SK-N-SH (cell line): ENCODE measurements at regions not wholly inside any gene's neighbourhood (a gene's known extent, or its start where the extent isn't known, plus 50 kb on each side); places are given as distances from the start of the nearest gene placed in this dataset.

Experiments
- CTCF ChIA-PET: fragments of 300-600, 350-600 bp; formaldehyde crosslinking; extraction: SDS; loops from one replicate; lab custom pipeline; 2021; lab: Yijun Ruan, JAX
- POLR2A ChIA-PET: fragments of 350-600 bp; sonication (Branson Sonifier 250); formaldehyde crosslinking; extraction: SDS; loops from one replicate; lab custom pipeline; 2020; ENCODE audit warnings: antibody characterized with exemption, inconsistent platforms; lab: Yijun Ruan, JAX
- DNase-seq: peaks from one replicate; pipeline ENCODE4 v3.0.0; 2012
- H2AFZ ChIP-seq: fragments of 200-600 bp; sonication (generic); 2 replicates; pipeline ENCODE4 v1.8.1; 2016; ENCODE audit warnings: antibody characterized with exemption, mild to moderate bottlenecking, low read depth
- H3F3A ChIP-seq: fragments of 200-600 bp; sonication (generic); replicated peaks from 2 replicates; pipeline ENCODE3; 2016; ENCODE audit warnings: antibody characterized with exemption, mild to moderate bottlenecking; ENCODE audit not compliant: insufficient read depth
- H3K27ac ChIP-seq, 2 experiments: fragments of 200-500 bp in 1 of 2; fragments of 200-600 bp in 1 of 2; sonication (Bioruptor generic) in 1 of 2; sonication (generic), shearing (Covaris generic) in 1 of 2; 2 replicates each; pipeline versions ENCODE4 v1.5.1 to v1.6.1; 2014 to 2016; ENCODE audit warnings: low read depth in 2 of 2, inconsistent platforms in 1 of 2, low read length in 1 of 2, mild to moderate bottlenecking in 1 of 2, mixed read lengths in 1 of 2
- H3K27me3 ChIP-seq: fragments of 200-600 bp; sonication (generic), shearing (Covaris generic); 2 replicates; pipeline ENCODE4 v1.6.1; 2016; ENCODE audit warnings: mixed run types; ENCODE audit not compliant: insufficient read depth
- H3K36me3 ChIP-seq, 2 experiments: fragments of 200-500 bp in 1 of 2; fragments of 200-600 bp in 1 of 2; sonication (Bioruptor generic) in 1 of 2; sonication (generic) in 1 of 2; replicated peaks in 1 of 2; 2 replicates each; pipeline versions ENCODE3 to v1.5.1; 2014 to 2016; ENCODE audit warnings: low read length in 1 of 2, mild to moderate bottlenecking in 1 of 2; ENCODE audit not compliant: insufficient read depth in 2 of 2, control insufficient read depth in 1 of 2
- H3K4me1 ChIP-seq, 2 experiments: fragments of 200-500 bp in 1 of 2; fragments of 200-600 bp in 1 of 2; sonication (Bioruptor generic) in 1 of 2; sonication (generic), shearing (Covaris generic) in 1 of 2; 2 replicates each; pipeline versions ENCODE4 v1.5.1 to v1.6.1; 2014 to 2016; ENCODE audit warnings: low read depth in 1 of 2, low read length in 1 of 2, mixed run types in 1 of 2; ENCODE audit not compliant: insufficient read depth in 2 of 2, control insufficient read depth in 1 of 2
- H3K4me2 ChIP-seq: fragments of 200-600 bp; sonication (generic), shearing (Covaris generic); 2 replicates; pipeline ENCODE4 v1.6.1; 2017; ENCODE audit warnings: mixed run types
- H3K4me3 ChIP-seq, 2 experiments: fragments of 200-500 bp in 1 of 2; fragments of 200-600 bp in 1 of 2; sonication (Bioruptor generic) in 1 of 2; sonication (generic), shearing (Covaris generic) in 1 of 2; 2 replicates each; pipeline versions ENCODE4 v1.5.1 to v1.8.1; 2014 to 2016; ENCODE audit warnings: low read depth in 2 of 2, inconsistent platforms in 1 of 2, low read length in 1 of 2, mild to moderate bottlenecking in 1 of 2, mixed read lengths in 1 of 2, moderate library complexity in 1 of 2
- H3K79me2 ChIP-seq: fragments of 200-600 bp; sonication (generic); 2 replicates; pipeline ENCODE4 v1.8.1; 2017; ENCODE audit warnings: mild to moderate bottlenecking; ENCODE audit not compliant: insufficient read depth
- H3K9ac ChIP-seq: fragments of 200-600 bp; sonication (generic); 2 replicates; pipeline ENCODE4 v1.6.1; 2017; ENCODE audit warnings: mixed run types
- H3K9me2 ChIP-seq: fragments of 200-600 bp; sonication (generic); 2 replicates; pipeline ENCODE4 v1.6.1; 2017; ENCODE audit warnings: mixed run types
- H3K9me3 ChIP-seq: fragments of 200-600 bp; sonication (generic); 2 replicates; pipeline ENCODE4 v1.6.1; 2017; ENCODE audit warnings: mixed run types, mild to moderate bottlenecking, moderate library complexity
- H4K20me1 ChIP-seq: fragments of 200-600 bp; sonication (generic); 2 replicates; pipeline ENCODE4 v1.6.1; 2017; ENCODE audit warnings: mild to moderate bottlenecking, mixed run types; ENCODE audit not compliant: insufficient read depth
- FOXJ3 ChIP-seq: sonication (generic); formaldehyde crosslinking; IDR thresholded peaks from 2 replicates; pipeline ENCODE4 v1.5.1; 2020; ENCODE audit warnings: mild to moderate bottlenecking, missing genetic modification reagents
- MEF2A ChIP-seq: IDR thresholded peaks from 2 replicates; pipeline ENCODE4 v1.4.0; 2012; ENCODE audit warnings: low read depth, borderline replicate concordance
- NRF1 ChIP-seq: IDR thresholded peaks from 2 replicates; pipeline ENCODE4 v1.6.1; 2012; ENCODE audit warnings: low read depth, mild to moderate bottlenecking, low read length
- RXRA ChIP-seq: IDR thresholded peaks from 2 replicates; pipeline ENCODE4 v1.4.0; 2012; ENCODE audit warnings: low read depth, mild to moderate bottlenecking, borderline replicate concordance
- SMC3 ChIP-seq: IDR thresholded peaks from 2 replicates; pipeline ENCODE4 v1.6.1; 2012; ENCODE audit warnings: low read depth, low read length, improper control_type of control experiment
- TCF12 ChIP-seq: IDR thresholded peaks from 2 replicates; pipeline ENCODE4 v1.4.0; 2012
- YY1 ChIP-seq: IDR thresholded peaks from 2 replicates; pipeline ENCODE4 v1.4.0; 2012; ENCODE audit warnings: low read depth, mild to moderate bottlenecking
- WGBS: methylation state at CpG from one replicate; pipeline ENCODE4 v1.1.6; 2017; ENCODE audit warnings: low lambda C conversion rate; 5-methylcytosine and 5-hydroxymethylcytosine counted together
- TF ChIP-seq, protein P1 (sequence below): IDR thresholded peaks from 2 replicates; pipeline ENCODE4 v1.4.0; 2012; ENCODE audit warnings: low read depth, borderline replicate concordance
- TF ChIP-seq, protein P2 (sequence below): fragments of 150-350 bp; IDR thresholded peaks from 2 replicates; pipeline ENCODE4 v1.6.1; 2016; ENCODE audit warnings: mild to moderate bottlenecking, low read depth, low read length
- TF ChIP-seq, protein P3 (sequence below): IDR thresholded peaks from 2 replicates; pipeline ENCODE4 v1.4.0; 2012; ENCODE audit warnings: low read depth, borderline replicate concordance

DNA sequence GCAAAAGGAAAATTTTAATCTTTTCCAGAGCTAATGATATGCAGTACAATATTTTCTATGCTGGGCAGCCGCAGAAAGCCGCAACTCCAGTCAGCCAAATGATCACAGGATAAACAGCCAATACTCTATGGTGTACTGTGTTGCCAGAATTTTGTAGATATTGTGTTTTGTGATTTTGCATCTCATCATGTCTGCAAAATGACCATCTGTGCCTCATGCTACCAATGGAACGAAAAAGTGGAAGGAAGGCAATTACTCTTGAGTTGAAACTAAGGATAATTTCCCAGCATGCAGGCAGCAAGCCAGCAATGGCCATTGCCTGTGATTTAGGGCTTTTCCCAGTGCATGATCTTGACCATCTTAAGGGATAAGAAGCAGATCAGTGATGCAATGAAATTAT, 891.9 kb downstream of the PLOD2 start (continued):
- TF ChIP-seq, protein P1, sequence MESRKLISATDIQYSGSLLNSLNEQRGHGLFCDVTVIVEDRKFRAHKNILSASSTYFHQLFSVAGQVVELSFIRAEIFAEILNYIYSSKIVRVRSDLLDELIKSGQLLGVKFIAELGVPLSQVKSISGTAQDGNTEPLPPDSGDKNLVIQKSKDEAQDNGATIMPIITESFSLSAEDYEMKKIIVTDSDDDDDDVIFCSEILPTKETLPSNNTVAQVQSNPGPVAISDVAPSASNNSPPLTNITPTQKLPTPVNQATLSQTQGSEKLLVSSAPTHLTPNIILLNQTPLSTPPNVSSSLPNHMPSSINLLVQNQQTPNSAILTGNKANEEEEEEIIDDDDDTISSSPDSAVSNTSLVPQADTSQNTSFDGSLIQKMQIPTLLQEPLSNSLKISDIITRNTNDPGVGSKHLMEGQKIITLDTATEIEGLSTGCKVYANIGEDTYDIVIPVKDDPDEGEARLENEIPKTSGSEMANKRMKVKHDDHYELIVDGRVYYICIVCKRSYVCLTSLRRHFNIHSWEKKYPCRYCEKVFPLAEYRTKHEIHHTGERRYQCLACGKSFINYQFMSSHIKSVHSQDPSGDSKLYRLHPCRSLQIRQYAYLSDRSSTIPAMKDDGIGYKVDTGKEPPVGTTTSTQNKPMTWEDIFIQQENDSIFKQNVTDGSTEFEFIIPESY, result no peak

DNA sequence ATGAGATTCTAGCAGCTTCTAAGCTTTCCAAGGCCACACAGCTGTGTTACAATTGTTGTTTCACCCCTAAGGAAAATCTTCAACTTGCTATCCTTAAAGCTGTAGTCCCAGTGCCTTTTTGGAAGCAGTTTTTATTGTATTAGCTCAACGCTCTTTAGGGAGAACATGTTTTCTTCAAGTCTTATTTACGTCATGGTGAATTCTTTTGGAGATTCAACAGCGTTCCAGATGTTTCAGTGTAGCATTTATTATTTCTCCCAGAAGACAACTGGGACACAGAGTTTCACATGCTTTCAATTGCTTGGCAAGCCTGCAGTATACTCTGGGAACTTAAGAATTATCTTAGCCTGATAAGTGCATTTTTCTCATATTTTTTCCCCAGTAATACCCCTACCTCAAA, 888.3 kb downstream of the PLOD2 start:
- Histone ChIP-seq H3K27me3 (no peaks in the 10 kb centered on the region), H3K27ac (no peak overlapping the region)
- WGBS, result 3% methylated on average over 3 of the region's 3 CpGs
- TF ChIP-seq FOXJ3 (CRISPR knock-in tag), result no peak
- TF ChIP-seq, all 33 proteins: peak for 0
- H3K79me2 ChIP-seq, result no peaks in the 10 kb centered on the region
- no peaks in the 10 kb centered on the region for H4K20me1 ChIP-seq
- H2AFZ ChIP-seq, result no peak overlapping the region
- H3K9ac ChIP-seq, result no peak overlapping the region
- ChIA-PET CTCF (no interaction called here), POLR2A (no interaction called here)
- H3K4me2 ChIP-seq, result no peak overlapping the region
- H3K36me3 ChIP-seq, result no peaks in the 10 kb centered on the region
- no peaks in the 10 kb centered on the region for H3K9me3 ChIP-seq
- DNase-seq, result no peak
- H3K4me1 ChIP-seq, result no peaks in the 10 kb centered on the region
- no peaks in the 10 kb centered on the region for H3K9me2 ChIP-seq
- no peaks in the 10 kb centered on the region for H3F3A ChIP-seq
- H3K4me3 ChIP-seq, result no peak overlapping the region

DNA sequence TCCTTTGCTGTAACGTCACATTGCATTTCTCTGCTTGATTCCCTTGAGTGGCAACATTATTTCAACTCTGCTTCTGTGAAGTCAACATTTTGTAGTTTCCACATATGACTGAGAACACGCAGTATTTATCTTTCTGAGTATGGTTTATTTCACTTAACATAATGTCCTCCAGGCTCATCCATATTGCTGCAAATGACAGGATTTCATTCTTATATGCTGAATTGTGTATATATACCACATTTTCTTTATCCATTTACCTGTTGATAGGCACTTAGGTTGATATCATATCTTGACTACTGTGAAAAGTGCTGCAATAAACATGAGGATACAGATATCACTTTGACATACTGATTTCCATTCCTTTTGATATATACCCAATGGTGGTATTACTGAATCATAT, 878.5 kb downstream of the PLOD2 start:
- H4K20me1 ChIP-seq, result no peaks in the 10 kb centered on the region
- ChIA-PET POLR2A (no interaction called here), CTCF (no interaction called here)
- no peak overlapping the region for H3K27ac ChIP-seq
- H3K9me3 ChIP-seq, result no peaks in the 10 kb centered on the region
- no peak overlapping the region for H3K4me2 ChIP-seq
- H3F3A ChIP-seq, result no peaks in the 10 kb centered on the region
- DNase-seq, result no peak
- H3K36me3 ChIP-seq, result no peaks in the 10 kb centered on the region
- H2AFZ ChIP-seq, result no peak overlapping the region
- H3K4me1 ChIP-seq, result no peaks in the 10 kb centered on the region
- no peaks in the 10 kb centered on the region for H3K79me2 ChIP-seq
- H3K27me3 ChIP-seq, result no peaks in the 10 kb centered on the region
- no peak overlapping the region for H3K4me3 ChIP-seq
- WGBS, result 13% methylated on average over 2 of the region's 2 CpGs
- TF ChIP-seq, protein P2, sequence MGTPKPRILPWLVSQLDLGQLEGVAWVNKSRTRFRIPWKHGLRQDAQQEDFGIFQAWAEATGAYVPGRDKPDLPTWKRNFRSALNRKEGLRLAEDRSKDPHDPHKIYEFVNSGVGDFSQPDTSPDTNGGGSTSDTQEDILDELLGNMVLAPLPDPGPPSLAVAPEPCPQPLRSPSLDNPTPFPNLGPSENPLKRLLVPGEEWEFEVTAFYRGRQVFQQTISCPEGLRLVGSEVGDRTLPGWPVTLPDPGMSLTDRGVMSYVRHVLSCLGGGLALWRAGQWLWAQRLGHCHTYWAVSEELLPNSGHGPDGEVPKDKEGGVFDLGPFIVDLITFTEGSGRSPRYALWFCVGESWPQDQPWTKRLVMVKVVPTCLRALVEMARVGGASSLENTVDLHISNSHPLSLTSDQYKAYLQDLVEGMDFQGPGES, result no peak
- H3K9ac ChIP-seq, result no peak overlapping the region
- H3K9me2 ChIP-seq, result no peaks in the 10 kb centered on the region

DNA sequence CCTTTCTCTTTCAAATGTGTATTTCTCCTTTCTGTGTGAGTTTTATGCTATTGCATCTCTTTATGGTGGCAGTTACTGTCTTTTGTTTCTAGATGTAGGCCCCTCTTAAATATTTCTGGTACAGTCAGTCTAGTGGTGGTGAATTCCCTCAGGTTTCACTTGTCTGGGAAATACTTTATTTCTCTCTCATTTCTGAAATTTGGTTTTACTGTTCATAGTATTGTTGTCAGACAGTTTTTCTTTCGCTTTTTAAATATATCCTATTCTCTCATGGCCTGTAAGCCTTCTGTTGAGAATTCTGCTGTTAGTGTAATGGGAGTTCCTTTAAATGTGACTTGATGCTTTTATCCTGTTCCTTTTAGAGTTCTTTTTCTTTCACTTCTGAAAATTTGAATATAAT, 874.0 kb downstream of the PLOD2 start:
- POLR2A ChIA-PET, result no interaction called here
- H4K20me1 ChIP-seq, result no peaks in the 10 kb centered on the region
- H3K27ac ChIP-seq, result no peak overlapping the region
- TF ChIP-seq TCF12, result no peak
- TF ChIP-seq SMC3, result no peak
- no peak for TF ChIP-seq YY1
- no peak for TF ChIP-seq RXRA
- TF ChIP-seq, protein P3, sequence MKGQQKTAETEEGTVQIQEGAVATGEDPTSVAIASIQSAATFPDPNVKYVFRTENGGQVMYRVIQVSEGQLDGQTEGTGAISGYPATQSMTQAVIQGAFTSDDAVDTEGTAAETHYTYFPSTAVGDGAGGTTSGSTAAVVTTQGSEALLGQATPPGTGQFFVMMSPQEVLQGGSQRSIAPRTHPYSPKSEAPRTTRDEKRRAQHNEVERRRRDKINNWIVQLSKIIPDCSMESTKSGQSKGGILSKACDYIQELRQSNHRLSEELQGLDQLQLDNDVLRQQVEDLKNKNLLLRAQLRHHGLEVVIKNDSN, result no peak
- no peak for TF ChIP-seq NRF1
- no peak for TF ChIP-seq MEF2A
- TF ChIP-seq, all 33 proteins: peak for 0
- Histone ChIP-seq H3K4me1 (no peaks in the 10 kb centered on the region; a peak in 1 of 4 replicates), H3K27me3 (no peaks in the 10 kb centered on the region), H3K9me2 (no peaks in the 10 kb centered on the region), H3F3A (no peaks in the 10 kb centered on the region), H3K79me2 (no peaks in the 10 kb centered on the region), H3K36me3 (no peaks in the 10 kb centered on the region), H3K9ac (no peak overlapping the region), H3K4me2 (no peak overlapping the region), H2AFZ (no peak overlapping the region), H3K4me3 (no peak overlapping the region), H3K9me3 (no peaks in the 10 kb centered on the region)
- DNase-seq, result no peak
- WGBS, result 2% methylated on average over 1 of the region's 1 CpG
- CTCF ChIA-PET, result no interaction called here
